ENCODE measurements at regions not wholly inside any gene's neighbourhood (a gene's known extent, or its start where the extent isn't known, plus 50 kb on each side); places are given as distances from the start of the nearest gene placed in this dataset.

GRCh38 chr9:80399606-80400005, 827.8 kb downstream of the TLE4 start:
- TF ChIP-seq, protein P1, sequence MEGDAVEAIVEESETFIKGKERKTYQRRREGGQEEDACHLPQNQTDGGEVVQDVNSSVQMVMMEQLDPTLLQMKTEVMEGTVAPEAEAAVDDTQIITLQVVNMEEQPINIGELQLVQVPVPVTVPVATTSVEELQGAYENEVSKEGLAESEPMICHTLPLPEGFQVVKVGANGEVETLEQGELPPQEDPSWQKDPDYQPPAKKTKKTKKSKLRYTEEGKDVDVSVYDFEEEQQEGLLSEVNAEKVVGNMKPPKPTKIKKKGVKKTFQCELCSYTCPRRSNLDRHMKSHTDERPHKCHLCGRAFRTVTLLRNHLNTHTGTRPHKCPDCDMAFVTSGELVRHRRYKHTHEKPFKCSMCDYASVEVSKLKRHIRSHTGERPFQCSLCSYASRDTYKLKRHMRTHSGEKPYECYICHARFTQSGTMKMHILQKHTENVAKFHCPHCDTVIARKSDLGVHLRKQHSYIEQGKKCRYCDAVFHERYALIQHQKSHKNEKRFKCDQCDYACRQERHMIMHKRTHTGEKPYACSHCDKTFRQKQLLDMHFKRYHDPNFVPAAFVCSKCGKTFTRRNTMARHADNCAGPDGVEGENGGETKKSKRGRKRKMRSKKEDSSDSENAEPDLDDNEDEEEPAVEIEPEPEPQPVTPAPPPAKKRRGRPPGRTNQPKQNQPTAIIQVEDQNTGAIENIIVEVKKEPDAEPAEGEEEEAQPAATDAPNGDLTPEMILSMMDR (IDR thresholded peaks at IDR 0.05) = no peak
- TF ChIP-seq POLR2AphosphoS5 (IDR thresholded peaks at IDR 0.05) (no peak), EP300 (IDR thresholded peaks at IDR 0.05) (no peak), POLR2A (IDR thresholded peaks at IDR 0.05) (no peak)
